ENCODE measurements at regions not wholly inside any gene's neighbourhood (a gene's known extent, or its start where the extent isn't known, plus 50 kb on each side); places are given as distances from the start of the nearest gene placed in this dataset.

GRCh38 chr5:152144030-152144429, 219.4 kb upstream of the GLRA1 start:
- H3K4me3 ChIP-seq (ENCODE audit: low read depth in 1 of 3, low read length in 3 of 3), result no peak overlapping the region
- no peak overlapping the region for H3K27ac ChIP-seq (ENCODE audit: low read depth in 1 of 2, low read length in 2 of 2)
- no peaks in the 10 kb centered on the region for H3K4me1 ChIP-seq (ENCODE audit: control insufficient read depth in 4 of 4, insufficient read depth in 4 of 4, low read length in 3 of 4)
- H3K27me3 ChIP-seq (ENCODE audit: control insufficient read depth in 4 of 4, insufficient read depth in 4 of 4, low read length in 3 of 4), result peaks cover 0 to 3% (median 0%) of the 10 kb centered on the region in 4 donors
- no peak overlapping the region for H3K9ac ChIP-seq (ENCODE audit: low read depth in 1 of 2, low read length in 2 of 2)
- DNase-seq (ENCODE audit: low spot score), result no peak
- no peak for TF ChIP-seq HNF4G (IDR thresholded peaks at IDR 0.05)
- no peak for TF ChIP-seq SP1 (IDR thresholded peaks at IDR 0.05)
- TF ChIP-seq, protein P1, sequence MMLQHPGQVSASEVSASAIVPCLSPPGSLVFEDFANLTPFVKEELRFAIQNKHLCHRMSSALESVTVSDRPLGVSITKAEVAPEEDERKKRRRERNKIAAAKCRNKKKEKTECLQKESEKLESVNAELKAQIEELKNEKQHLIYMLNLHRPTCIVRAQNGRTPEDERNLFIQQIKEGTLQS (IDR thresholded peaks at IDR 0.05), result no peak
- TF ChIP-seq GABPA (IDR thresholded peaks at IDR 0.05 in 1 of 2, conservative IDR thresholded peaks at IDR 0.05 in 1 of 2), result no peak
- TF ChIP-seq FOXA2 (IDR thresholded peaks at IDR 0.05), result no peak
- TF ChIP-seq FOXA1 (IDR thresholded peaks at IDR 0.05), result no peak
- no peak for TF ChIP-seq NR2F2 (IDR thresholded peaks at IDR 0.05)
- TF ChIP-seq TAF1 (conservative IDR thresholded peaks at IDR 0.05), result no peak
- TF ChIP-seq, protein P2, sequence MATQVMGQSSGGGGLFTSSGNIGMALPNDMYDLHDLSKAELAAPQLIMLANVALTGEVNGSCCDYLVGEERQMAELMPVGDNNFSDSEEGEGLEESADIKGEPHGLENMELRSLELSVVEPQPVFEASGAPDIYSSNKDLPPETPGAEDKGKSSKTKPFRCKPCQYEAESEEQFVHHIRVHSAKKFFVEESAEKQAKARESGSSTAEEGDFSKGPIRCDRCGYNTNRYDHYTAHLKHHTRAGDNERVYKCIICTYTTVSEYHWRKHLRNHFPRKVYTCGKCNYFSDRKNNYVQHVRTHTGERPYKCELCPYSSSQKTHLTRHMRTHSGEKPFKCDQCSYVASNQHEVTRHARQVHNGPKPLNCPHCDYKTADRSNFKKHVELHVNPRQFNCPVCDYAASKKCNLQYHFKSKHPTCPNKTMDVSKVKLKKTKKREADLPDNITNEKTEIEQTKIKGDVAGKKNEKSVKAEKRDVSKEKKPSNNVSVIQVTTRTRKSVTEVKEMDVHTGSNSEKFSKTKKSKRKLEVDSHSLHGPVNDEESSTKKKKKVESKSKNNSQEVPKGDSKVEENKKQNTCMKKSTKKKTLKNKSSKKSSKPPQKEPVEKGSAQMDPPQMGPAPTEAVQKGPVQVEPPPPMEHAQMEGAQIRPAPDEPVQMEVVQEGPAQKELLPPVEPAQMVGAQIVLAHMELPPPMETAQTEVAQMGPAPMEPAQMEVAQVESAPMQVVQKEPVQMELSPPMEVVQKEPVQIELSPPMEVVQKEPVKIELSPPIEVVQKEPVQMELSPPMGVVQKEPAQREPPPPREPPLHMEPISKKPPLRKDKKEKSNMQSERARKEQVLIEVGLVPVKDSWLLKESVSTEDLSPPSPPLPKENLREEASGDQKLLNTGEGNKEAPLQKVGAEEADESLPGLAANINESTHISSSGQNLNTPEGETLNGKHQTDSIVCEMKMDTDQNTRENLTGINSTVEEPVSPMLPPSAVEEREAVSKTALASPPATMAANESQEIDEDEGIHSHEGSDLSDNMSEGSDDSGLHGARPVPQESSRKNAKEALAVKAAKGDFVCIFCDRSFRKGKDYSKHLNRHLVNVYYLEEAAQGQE (IDR thresholded peaks at IDR 0.05), result no peak
- no peaks in the 10 kb centered on the region for H3K36me3 ChIP-seq (ENCODE audit: control insufficient read depth in 4 of 4, insufficient read depth in 3 of 4, low read depth in 1 of 4, low read length in 3 of 4)
- WGBS, result 73% methylated on average over 9 of the region's 9 CpGs
- H3K9me3 ChIP-seq (ENCODE audit: control insufficient read depth in 4 of 4, low read length in 3 of 4), result no peaks in the 10 kb centered on the region

DNA sequence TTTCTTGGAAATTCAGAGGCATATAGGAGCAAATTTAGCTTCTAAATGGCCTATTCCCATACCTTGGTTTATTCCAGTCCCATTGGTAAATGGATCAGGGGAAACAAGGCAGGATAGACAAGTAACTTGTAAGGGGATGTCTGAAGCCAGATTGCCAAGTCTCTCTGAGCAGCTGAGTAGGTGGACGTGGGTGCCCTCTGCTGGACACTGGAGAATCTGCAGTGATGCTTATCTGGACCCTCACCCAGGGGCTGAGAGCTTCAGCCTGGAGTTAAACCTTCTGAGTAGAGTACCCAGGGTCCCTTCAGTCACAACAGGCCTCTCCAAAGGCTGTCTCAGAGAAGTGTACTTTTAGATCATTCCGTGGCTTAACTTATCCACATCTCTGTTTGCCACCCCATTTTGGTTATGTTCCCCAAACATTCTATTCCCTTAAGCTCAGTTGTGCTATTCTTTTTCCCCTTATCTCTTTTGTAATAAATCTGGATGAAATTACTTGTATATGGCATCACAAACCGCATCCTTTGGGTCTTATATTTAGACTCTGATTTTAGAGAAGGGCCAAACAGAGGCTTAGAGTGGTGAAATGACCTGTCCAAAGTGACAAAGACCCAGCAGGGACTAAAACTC, 218.3 kb upstream of the GLRA1 start:
- peak; percentile 68 for TF ChIP-seq CTCF (IDR thresholded peaks at IDR 0.05; ENCODE audit: low read depth, low read length, missing input control)
- TF ChIP-seq YY1 (IDR thresholded peaks at IDR 0.05), result no peak
- TF ChIP-seq RXRA (IDR thresholded peaks at IDR 0.05), result no peak
- TF ChIP-seq RAD21 (IDR thresholded peaks at IDR 0.05), result peak; percentile 71 to 81
- Histone ChIP-seq H3K27me3 (ENCODE audit: control insufficient read depth in 4 of 4, insufficient read depth in 4 of 4, low read length in 3 of 4) (peaks cover 0 to 3% (median 0%) of the 10 kb centered on the region in 4 donors), H3K27ac (ENCODE audit: low read depth in 1 of 2, low read length in 2 of 2) (no peak overlapping the region), H3K4me1 (ENCODE audit: control insufficient read depth in 4 of 4, insufficient read depth in 4 of 4, low read length in 3 of 4) (no peaks in the 10 kb centered on the region), H3K4me3 (ENCODE audit: low read depth in 1 of 3, low read length in 3 of 3) (no peak overlapping the region), H3K36me3 (ENCODE audit: control insufficient read depth in 4 of 4, insufficient read depth in 3 of 4, low read depth in 1 of 4, low read length in 3 of 4) (no peaks in the 10 kb centered on the region), H3K9ac (ENCODE audit: low read depth in 1 of 2, low read length in 2 of 2) (no peak overlapping the region), H3K9me3 (ENCODE audit: control insufficient read depth in 4 of 4, low read length in 3 of 4) (no peaks in the 10 kb centered on the region)
- WGBS, result 14% methylated on average over 3 of the region's 3 CpGs
- peak; percentile 68 for DNase-seq (ENCODE audit: low spot score)

- Histone ChIP-seq H3K9ac (ENCODE audit: low read depth in 1 of 2, low read length in 2 of 2) (no peak overlapping the region), H3K4me1 (ENCODE audit: control insufficient read depth in 4 of 4, insufficient read depth in 4 of 4, low read length in 3 of 4) (no peaks in the 10 kb centered on the region), H3K27ac (ENCODE audit: low read depth in 1 of 2, low read length in 2 of 2) (no peak overlapping the region), H3K9me3 (ENCODE audit: control insufficient read depth in 4 of 4, low read length in 3 of 4) (no peaks in the 10 kb centered on the region), H3K4me3 (ENCODE audit: low read depth in 1 of 3, low read length in 3 of 3) (no peak overlapping the region), H3K27me3 (ENCODE audit: control insufficient read depth in 4 of 4, insufficient read depth in 4 of 4, low read length in 3 of 4) (peaks cover 0 to 3% (median 0%) of the 10 kb centered on the region in 4 donors), H3K36me3 (ENCODE audit: control insufficient read depth in 4 of 4, insufficient read depth in 3 of 4, low read depth in 1 of 4, low read length in 3 of 4) (no peaks in the 10 kb centered on the region)
- DNase-seq (ENCODE audit: low spot score), result no peak
- 90% methylated on average over 1 of the region's 1 CpG for WGBS
- TF ChIP-seq SP1 (IDR thresholded peaks at IDR 0.05) (no peak), ZBTB33 (IDR thresholded peaks at IDR 0.05) (no peak), TAF1 (conservative IDR thresholded peaks at IDR 0.05) (no peak), HNF4G (IDR thresholded peaks at IDR 0.05) (no peak), NR2F2 (IDR thresholded peaks at IDR 0.05) (no peak), EGR1 (IDR thresholded peaks at IDR 0.05; ENCODE audit: low read depth in 2 of 2) (no peak), RXRA (IDR thresholded peaks at IDR 0.05) (no peak), RAD21 (IDR thresholded peaks at IDR 0.05) (no peak), FOXA1 (IDR thresholded peaks at IDR 0.05) (no peak), FOXA2 (IDR thresholded peaks at IDR 0.05) (no peak), YY1 (IDR thresholded peaks at IDR 0.05) (no peak)
- TF ChIP-seq, protein P1 (IDR thresholded peaks at IDR 0.05), result no peak
- TF ChIP-seq, protein P2 (IDR thresholded peaks at IDR 0.05), result no peak
Measured at GRCh38 chr5:152140347-152140746, 215.7 kb upstream of the GLRA1 start.

Measured in liver (tissue), 8 donors.